Muscle layer of colon (tissue), 2 donors: ENCODE measurements at regions not wholly inside any gene's neighbourhood (a gene's known extent, or its start where the extent isn't known, plus 50 kb on each side); places are given as distances from the start of the nearest gene placed in this dataset.
"Not testable (repeated sequence)": the region's sequence is repeated elsewhere in the genome, so short reads cannot be mapped to it uniquely, and the experiment has no call there.

Experiments
- H3K27ac ChIP-seq: one replicate; pipeline ENCODE4 v1.7.0; 2013; ENCODE audit warnings: low read depth, mild to moderate bottlenecking, low read length, moderate library complexity
- H3K27me3 ChIP-seq, 2 donors: one replicate each; pipeline ENCODE4 v1.7.0; 2013; ENCODE audit warnings: low read length in 2 of 2, mild to moderate bottlenecking in 2 of 2; ENCODE audit not compliant: insufficient read depth in 2 of 2, control insufficient read depth in 1 of 2
- H3K36me3 ChIP-seq: one replicate; pipeline ENCODE4 v1.7.0; 2013; ENCODE audit warnings: mild to moderate bottlenecking, low read length; ENCODE audit not compliant: insufficient read depth
- H3K4me1 ChIP-seq: one replicate; pipeline ENCODE4 v1.7.0; 2013; ENCODE audit warnings: mild to moderate bottlenecking, low read length; ENCODE audit not compliant: insufficient read depth
- H3K4me3 ChIP-seq, 2 donors: one replicate each; pipeline ENCODE4 v1.7.0; 2013; ENCODE audit warnings: low read length in 2 of 2, low read depth in 1 of 2, mild to moderate bottlenecking in 1 of 2, moderate library complexity in 1 of 2
- H3K9ac ChIP-seq: one replicate; pipeline ENCODE4 v1.7.0; 2013; ENCODE audit warnings: low read length
- H3K9me3 ChIP-seq: one replicate; pipeline ENCODE4 v1.7.0; 2013; ENCODE audit warnings: mild to moderate bottlenecking, low read length
- donor health status: abdominal sarcoma.
- donor health status: Adenocarcinoma of cecum.

- H3K4me1 ChIP-seq = no peaks in the 10 kb centered on the region
- H3K9me3 ChIP-seq = no peaks in the 10 kb centered on the region
- H3K27ac ChIP-seq = no peak overlapping the region
- H3K27me3 ChIP-seq = no peaks in the 10 kb centered on the region
- H3K36me3 ChIP-seq = no peaks in the 10 kb centered on the region
- H3K9ac ChIP-seq = no peak overlapping the region
- no peak overlapping the region for H3K4me3 ChIP-seq
Observed at GRCh38 chr19:23597661-23598060, 89.4 kb downstream of the ZNF675 start.

DNA sequence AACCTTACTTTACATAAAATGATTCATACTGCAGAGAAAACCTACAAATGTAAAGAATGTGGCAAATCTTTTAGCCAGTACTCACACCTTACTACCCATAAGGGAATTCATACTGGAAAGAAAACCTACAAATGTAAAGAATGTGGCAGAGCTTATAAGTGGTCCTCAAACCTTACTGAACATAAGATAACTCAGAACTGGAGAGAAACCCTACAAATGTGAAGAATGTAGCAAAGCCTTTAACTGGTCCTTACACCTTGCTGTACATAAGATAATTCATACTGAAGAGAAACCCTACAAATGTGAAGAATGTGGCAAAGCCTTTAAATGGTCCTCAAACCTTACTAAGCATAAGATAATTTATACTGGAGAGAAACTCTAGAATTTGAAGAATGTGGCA is 90.1 kb downstream of the ZNF675 start:
- Histone ChIP-seq H3K27me3 (no peaks in the 10 kb centered on the region), H3K36me3 (no peaks in the 10 kb centered on the region), H3K4me1 (no peaks in the 10 kb centered on the region), H3K9ac (no peak overlapping the region), H3K27ac (no peak overlapping the region), H3K9me3 (no peaks in the 10 kb centered on the region), H3K4me3 (no peak overlapping the region)

GRCh38 chr19:23594311-23594710 is 92.7 kb downstream of the ZNF675 start:
- H3K36me3 ChIP-seq, H3K27me3 ChIP-seq, H3K9me3 ChIP-seq, H3K4me1 ChIP-seq, H3K4me3 ChIP-seq, H3K27ac ChIP-seq, H3K9ac ChIP-seq: not testable (repeated sequence)

GRCh38 chr19:23587546-23587945 is 99.5 kb downstream of the ZNF675 start:
- Histone ChIP-seq H3K4me3 (no peak overlapping the region), H3K9ac (no peak overlapping the region), H3K27ac (no peak overlapping the region), H3K36me3 (no peaks in the 10 kb centered on the region), H3K9me3 (peaks cover 4% of the 10 kb centered on the region), H3K27me3 (no peaks in the 10 kb centered on the region), H3K4me1 (no peaks in the 10 kb centered on the region)

DNA sequence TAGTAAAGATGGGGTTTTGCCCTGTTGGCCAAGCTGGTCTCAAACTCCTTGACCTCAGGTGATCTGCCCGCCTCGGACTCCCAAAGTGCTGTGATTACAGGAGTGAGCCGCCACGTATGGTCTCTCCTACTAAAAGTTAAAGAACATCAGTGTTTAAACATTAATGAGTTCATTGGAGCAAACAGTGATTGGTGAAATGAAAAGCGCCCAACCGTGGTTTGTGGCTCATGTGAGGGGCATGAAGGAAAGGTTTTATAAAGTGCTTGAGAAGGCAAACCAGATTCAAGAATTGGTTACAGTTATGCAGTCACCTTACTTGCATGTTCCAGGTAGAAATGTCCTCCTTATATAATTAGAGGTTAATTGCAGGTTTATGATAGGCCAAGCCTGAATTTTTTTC is 109.5 kb downstream of the ZNF675 start:
- Histone ChIP-seq H3K9me3 (no peaks in the 10 kb centered on the region), H3K36me3 (no peaks in the 10 kb centered on the region), H3K27ac (no peak overlapping the region), H3K9ac (no peak overlapping the region), H3K27me3 (no peaks in the 10 kb centered on the region), H3K4me3 (no peak overlapping the region), H3K4me1 (no peaks in the 10 kb centered on the region)

DNA sequence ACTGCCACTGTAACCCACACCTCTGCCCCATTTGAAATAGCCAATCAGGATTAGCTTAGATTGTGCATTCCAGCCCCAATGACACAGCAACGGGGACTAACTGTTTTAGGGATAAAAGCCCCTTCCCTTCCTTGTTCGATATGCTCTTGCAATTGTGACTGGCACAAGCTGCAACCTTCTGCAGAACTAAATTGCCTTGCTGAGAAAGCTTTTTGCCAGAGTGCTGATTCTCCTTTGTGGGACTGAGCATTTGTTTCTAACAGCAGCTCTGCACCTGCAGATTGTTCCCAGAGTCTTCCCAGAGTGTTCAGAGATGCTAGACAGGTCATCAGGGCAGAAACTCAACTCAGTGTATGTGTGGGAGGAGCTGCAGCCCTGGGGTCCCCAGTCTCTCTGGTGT is 115.8 kb downstream of the ZNF675 start:
- Histone ChIP-seq H3K27me3 (no peaks in the 10 kb centered on the region), H3K4me3 (no peak overlapping the region), H3K4me1 (no peaks in the 10 kb centered on the region), H3K9ac (no peak overlapping the region), H3K9me3 (no peaks in the 10 kb centered on the region), H3K36me3 (no peaks in the 10 kb centered on the region), H3K27ac (no peak overlapping the region)

- H3K4me3 ChIP-seq, H3K27ac ChIP-seq, H3K9ac ChIP-seq, H3K9me3 ChIP-seq, H3K4me1 ChIP-seq, H3K36me3 ChIP-seq, H3K27me3 ChIP-seq: not testable (repeated sequence)
Observed at GRCh38 chr19:23568116-23568515, 118.9 kb downstream of the ZNF675 start.

DNA sequence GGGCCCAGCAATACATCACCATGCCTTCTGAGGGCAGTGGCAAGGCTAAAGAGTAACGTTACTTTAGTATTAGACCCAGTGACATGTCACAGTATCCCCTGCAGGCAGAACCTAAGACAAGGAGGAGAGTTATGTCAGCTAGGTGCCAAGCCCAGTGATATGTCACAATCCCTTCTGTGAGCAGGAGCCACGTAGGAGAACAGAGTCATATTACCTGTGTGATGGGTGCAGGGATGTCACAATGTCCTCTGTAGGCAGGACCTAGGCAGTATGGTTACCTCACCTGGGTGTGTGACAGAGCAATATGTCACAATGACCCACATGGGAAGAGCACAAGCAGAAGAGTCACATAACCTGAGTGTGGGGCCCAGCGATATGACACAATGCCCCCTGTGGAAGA is 121.8 kb downstream of the ZNF675 start:
- Histone ChIP-seq H3K27ac (no peak overlapping the region), H3K4me1 (no peaks in the 10 kb centered on the region), H3K9me3 (no peaks in the 10 kb centered on the region), H3K4me3 (no peak overlapping the region), H3K36me3 (no peaks in the 10 kb centered on the region), H3K9ac (no peak overlapping the region), H3K27me3 (no peaks in the 10 kb centered on the region)

DNA sequence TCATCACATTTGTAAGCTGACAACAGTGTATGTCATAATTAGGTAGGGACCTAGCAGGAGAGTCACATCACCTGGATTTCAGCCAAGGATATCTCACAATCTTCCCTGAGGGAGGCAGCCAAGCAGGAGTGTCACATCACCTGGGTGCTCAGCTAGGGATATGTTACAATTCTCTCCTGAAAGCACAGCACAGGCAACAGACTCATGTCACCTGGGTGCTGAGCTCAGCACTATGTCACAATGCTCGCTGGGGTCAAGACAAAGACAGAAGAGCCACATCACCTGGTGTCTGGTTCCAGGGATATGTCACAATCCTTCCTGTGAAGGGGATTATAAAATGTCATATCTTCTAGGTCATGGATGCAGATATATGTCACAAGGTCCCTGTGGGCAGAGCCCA is 123.7 kb downstream of the ZNF675 start:
- Histone ChIP-seq H3K4me3 (no peak overlapping the region), H3K27ac (no peak overlapping the region), H3K9ac (no peak overlapping the region), H3K4me1 (no peaks in the 10 kb centered on the region), H3K36me3 (no peaks in the 10 kb centered on the region), H3K9me3 (no peaks in the 10 kb centered on the region), H3K27me3 (no peaks in the 10 kb centered on the region)

- Histone ChIP-seq H3K27ac (no peak overlapping the region), H3K36me3 (no peaks in the 10 kb centered on the region), H3K9ac (no peak overlapping the region), H3K4me3 (no peak overlapping the region), H3K4me1 (no peaks in the 10 kb centered on the region), H3K27me3 (no peaks in the 10 kb centered on the region), H3K9me3 (no peaks in the 10 kb centered on the region)
Observed at GRCh38 chr19:23561341-23561740, 125.7 kb downstream of the ZNF675 start.

GRCh38 chr19:23560051-23560450 is 127.0 kb downstream of the ZNF675 start:
- no peak overlapping the region for H3K9ac ChIP-seq
- no peaks in the 10 kb centered on the region for H3K36me3 ChIP-seq
- no peaks in the 10 kb centered on the region for H3K9me3 ChIP-seq
- H3K4me3 ChIP-seq = no peak overlapping the region
- H3K4me1 ChIP-seq = no peaks in the 10 kb centered on the region
- no peaks in the 10 kb centered on the region for H3K27me3 ChIP-seq
- no peak overlapping the region for H3K27ac ChIP-seq

DNA sequence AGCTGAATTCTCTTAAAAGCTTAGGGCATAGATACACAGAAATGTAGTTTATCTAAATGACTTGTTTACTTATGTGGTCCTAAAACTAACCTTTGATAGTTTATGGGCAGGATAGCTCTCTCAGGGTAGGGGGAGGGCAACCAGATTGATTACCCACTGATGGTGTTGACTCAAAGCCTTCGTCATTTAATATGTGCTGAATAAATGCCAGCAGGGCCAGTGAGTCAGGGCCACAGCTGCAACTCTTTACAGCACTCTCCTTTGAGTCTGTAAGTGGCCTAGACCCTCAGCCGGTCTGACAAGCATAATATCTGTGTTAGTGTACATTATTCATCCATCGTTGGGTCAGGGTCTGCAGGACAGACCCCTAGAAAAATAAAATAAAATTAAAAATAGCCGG is 128.5 kb downstream of the ZNF675 start:
- Histone ChIP-seq H3K36me3 (no peaks in the 10 kb centered on the region), H3K9me3 (no peaks in the 10 kb centered on the region), H3K27me3 (no peaks in the 10 kb centered on the region), H3K9ac (no peak overlapping the region), H3K4me1 (no peaks in the 10 kb centered on the region), H3K4me3 (no peak overlapping the region), H3K27ac (no peak overlapping the region)
